ENCODE measurements at regions not wholly inside any gene's neighbourhood (a gene's known extent, or its start where the extent isn't known, plus 50 kb on each side); places are given as distances from the start of the nearest gene placed in this dataset.

- DNase-seq (ENCODE audit: low read depth), result no peak
- TF ChIP-seq CTCF (IDR thresholded peaks at IDR 0.05; ENCODE audit: insufficient read depth, low read depth, low read length), result no peak
- no peaks in the 10 kb centered on the region for H3K36me3 ChIP-seq (ENCODE audit: control insufficient read depth, insufficient read depth, low read length)
- no peaks in the 10 kb centered on the region for H3K27me3 ChIP-seq (ENCODE audit: control insufficient read depth, insufficient read depth, low read length)
- ChIA-PET POLR2A (no interaction called here), CTCF (no interaction called here)
- H3K4me3 ChIP-seq (ENCODE audit: low read depth, low read length), result no peak overlapping the region
Observed at GRCh38 chr14:40188006-40188405, 755.8 kb upstream of the FBXO33 start.

GRCh38 chr14:40164083-40164482 lies 731.9 kb upstream of the FBXO33 start:
- no peak for DNase-seq (ENCODE audit: low read depth)
- ChIA-PET CTCF (no interaction called here), POLR2A (no interaction called here)
- no peak for TF ChIP-seq CTCF (IDR thresholded peaks at IDR 0.05; ENCODE audit: insufficient read depth, low read depth, low read length)
- H3K4me3 ChIP-seq (ENCODE audit: low read depth, low read length), result no peak overlapping the region
- no peaks in the 10 kb centered on the region for H3K36me3 ChIP-seq (ENCODE audit: control insufficient read depth, insufficient read depth, low read length)
- H3K27me3 ChIP-seq (ENCODE audit: control insufficient read depth, insufficient read depth, low read length), result no peaks in the 10 kb centered on the region

GRCh38 chr14:40139657-40140056 lies 707.4 kb upstream of the FBXO33 start:
- ChIA-PET CTCF (no interaction called here), POLR2A (no interaction called here)
- Histone ChIP-seq H3K36me3 (ENCODE audit: control insufficient read depth, insufficient read depth, low read length) (no peaks in the 10 kb centered on the region), H3K27me3 (ENCODE audit: control insufficient read depth, insufficient read depth, low read length) (no peaks in the 10 kb centered on the region), H3K4me3 (ENCODE audit: low read depth, low read length) (no peak overlapping the region)
- DNase-seq (ENCODE audit: low read depth), result no peak
- no peak for TF ChIP-seq CTCF (IDR thresholded peaks at IDR 0.05; ENCODE audit: insufficient read depth, low read depth, low read length)

GRCh38 chr14:40133463-40133862 lies 701.2 kb upstream of the FBXO33 start:
- TF ChIP-seq CTCF (IDR thresholded peaks at IDR 0.05; ENCODE audit: insufficient read depth, low read depth, low read length), result no peak
- ChIA-PET CTCF (no interaction called here), POLR2A (no interaction called here)

GRCh38 chr14:40129159-40129558 lies 696.9 kb upstream of the FBXO33 start:
- TF ChIP-seq CTCF (IDR thresholded peaks at IDR 0.05; ENCODE audit: insufficient read depth, low read depth, low read length), result no peak
- no peaks in the 10 kb centered on the region for H3K27me3 ChIP-seq (ENCODE audit: control insufficient read depth, insufficient read depth, low read length)
- H3K36me3 ChIP-seq (ENCODE audit: control insufficient read depth, insufficient read depth, low read length), result no peaks in the 10 kb centered on the region
- ChIA-PET CTCF (no interaction called here), POLR2A (no interaction called here)
- DNase-seq (ENCODE audit: low read depth), result no peak
- H3K4me3 ChIP-seq (ENCODE audit: low read depth, low read length), result no peak overlapping the region

More at GRCh38 chr14:40133463-40133862, 701.2 kb upstream of the FBXO33 start:
- H3K27me3 ChIP-seq (ENCODE audit: control insufficient read depth, insufficient read depth, low read length), result no peaks in the 10 kb centered on the region
- DNase-seq (ENCODE audit: low read depth), result no peak
- no peaks in the 10 kb centered on the region for H3K36me3 ChIP-seq (ENCODE audit: control insufficient read depth, insufficient read depth, low read length)
- no peak overlapping the region for H3K4me3 ChIP-seq (ENCODE audit: low read depth, low read length)
